HG03060 (cell line): ENCODE measurements at regions not wholly inside any gene's neighbourhood (a gene's known extent, or its start where the extent isn't known, plus 50 kb on each side); places are given as distances from the start of the nearest gene placed in this dataset.
"Not testable (repeated sequence)": the region's sequence is repeated elsewhere in the genome, so short reads cannot be mapped to it uniquely, and the experiment has no call there.

ENCODE experiments used
- ATAC-seq: cut with Tn5 transposase; IDR thresholded peaks from one replicate; pipeline ENCODE4 v1.9.1; 2021; ENCODE audit warnings: low read depth, moderate number of reproducible peaks; ENCODE audit not compliant: unreplicated experiment

GRCh38 chr13:63873936-63874335 lies 2458.3 kb upstream of the PCDH20 start:
- no peak for ATAC-seq

DNA sequence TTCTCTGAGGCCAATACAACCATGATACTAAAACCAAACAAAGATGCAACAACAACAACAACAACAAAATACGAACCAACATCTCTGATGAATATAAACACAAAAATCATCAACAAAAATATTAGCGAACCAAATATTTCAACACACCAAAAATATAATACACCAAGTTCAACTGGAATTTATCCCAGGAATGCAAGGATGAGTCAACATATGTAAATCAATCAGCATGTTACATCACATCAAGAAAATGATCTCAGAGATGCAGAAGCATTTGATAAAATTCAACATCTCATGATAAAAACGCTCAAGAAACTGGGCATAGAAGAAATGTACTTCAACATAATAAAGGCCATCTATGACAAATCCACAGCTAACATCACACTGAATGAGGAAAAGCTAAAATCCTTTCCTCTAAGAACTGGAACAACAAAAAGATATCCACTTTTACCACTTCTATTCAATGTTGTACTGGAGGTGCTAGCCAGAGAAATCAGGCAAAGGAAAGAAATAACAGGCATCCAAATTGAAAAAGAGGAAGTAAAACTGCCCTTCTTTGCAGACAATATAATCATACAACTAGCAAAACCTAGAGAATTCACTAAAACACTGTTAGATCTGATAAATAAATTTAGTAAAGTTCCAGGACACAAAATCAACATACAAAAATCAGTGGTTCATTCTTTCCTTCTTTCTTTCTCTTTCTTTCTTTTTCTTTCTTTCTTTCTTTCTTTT lies 2448.7 kb upstream of the PCDH20 start:
- ATAC-seq = no peak

- no peak for ATAC-seq
Observed at GRCh38 chr13:63855457-63856118, 2439.9 kb upstream of the PCDH20 start.

GRCh38 chr13:63853816-63854215 lies 2438.2 kb upstream of the PCDH20 start:
- ATAC-seq = no peak

GRCh38 chr13:63851526-63851925 lies 2435.9 kb upstream of the PCDH20 start:
- ATAC-seq = no peak

DNA sequence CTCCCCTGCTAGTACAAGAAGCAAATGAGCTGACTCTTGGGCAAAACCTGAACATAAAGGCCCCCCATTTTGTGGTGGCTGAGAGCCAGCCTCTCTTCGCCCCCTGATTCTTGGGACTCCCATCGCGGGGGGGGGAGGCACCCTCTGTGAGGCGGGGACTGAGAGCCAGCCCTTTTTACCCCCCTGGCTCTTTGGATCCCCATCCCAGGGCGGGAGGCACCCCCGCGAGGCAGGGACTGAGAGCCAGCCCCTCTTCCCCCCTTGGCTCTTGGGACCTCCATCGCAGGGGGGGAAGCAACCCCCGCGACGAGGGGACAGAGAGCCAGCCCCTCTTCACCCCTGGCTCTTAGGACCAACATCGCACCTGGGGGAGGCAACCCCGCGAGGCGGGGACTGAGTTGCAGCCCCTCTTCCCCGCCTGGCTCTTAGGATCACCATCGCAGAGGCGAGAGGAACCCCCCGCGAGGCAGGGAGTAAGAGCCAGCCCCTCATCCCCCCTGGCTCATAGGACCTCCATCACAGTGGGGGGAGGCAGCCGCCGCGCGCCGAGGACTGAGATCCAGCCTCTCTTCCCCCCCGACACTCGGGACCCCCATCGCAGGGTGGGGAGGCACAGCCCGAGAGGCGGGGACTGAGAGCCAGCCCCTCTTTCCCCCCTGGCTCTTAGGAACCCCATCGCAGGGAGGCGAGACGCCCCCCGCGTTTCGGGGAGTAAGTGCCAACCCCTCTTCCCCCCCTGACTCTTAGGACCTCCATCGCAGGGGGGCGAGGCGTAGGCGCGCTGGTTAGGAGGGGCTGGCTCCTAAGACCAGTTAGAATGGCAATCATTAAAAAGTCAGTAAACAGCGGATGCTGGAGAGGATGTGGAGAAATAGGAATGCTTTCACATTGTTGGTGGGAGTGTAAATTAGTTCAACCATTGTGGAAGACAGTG lies 2428.4 kb upstream of the PCDH20 start:
- no peak for ATAC-seq

- no peak for ATAC-seq
Observed at GRCh38 chr13:63842102-63842501, 2426.5 kb upstream of the PCDH20 start.

- no peak for ATAC-seq
Observed at GRCh38 chr13:63840551-63841421, 2425.1 kb upstream of the PCDH20 start.

GRCh38 chr13:63838366-63839110 lies 2422.9 kb upstream of the PCDH20 start:
- no peak for ATAC-seq

DNA sequence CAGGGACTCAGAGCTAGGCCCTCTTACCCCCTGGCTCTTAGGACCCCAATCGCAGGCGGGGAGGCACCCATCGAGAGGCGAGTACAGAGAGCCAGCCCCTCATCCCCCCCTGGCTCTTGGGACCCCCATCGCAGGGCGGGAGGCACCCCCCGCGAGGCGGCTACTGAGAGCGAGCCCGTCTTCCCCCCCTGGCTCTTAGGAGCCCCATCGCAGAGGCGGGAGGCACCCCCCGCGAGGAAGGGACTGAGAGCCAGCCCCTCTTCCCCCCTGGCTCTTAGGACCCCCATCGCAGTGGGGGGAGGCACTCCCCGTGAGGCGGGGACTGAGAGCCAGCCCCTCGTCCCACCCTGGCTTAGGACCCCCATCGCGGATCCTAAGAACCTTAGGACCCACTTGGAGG lies 2422.1 kb upstream of the PCDH20 start:
- ATAC-seq = not testable (repeated sequence)

- ATAC-seq = not testable (repeated sequence)
Observed at GRCh38 chr13:63829609-63830008, 2414.0 kb upstream of the PCDH20 start.

GRCh38 chr13:63821785-63822184 lies 2406.1 kb upstream of the PCDH20 start:
- not testable (repeated sequence) for ATAC-seq

DNA sequence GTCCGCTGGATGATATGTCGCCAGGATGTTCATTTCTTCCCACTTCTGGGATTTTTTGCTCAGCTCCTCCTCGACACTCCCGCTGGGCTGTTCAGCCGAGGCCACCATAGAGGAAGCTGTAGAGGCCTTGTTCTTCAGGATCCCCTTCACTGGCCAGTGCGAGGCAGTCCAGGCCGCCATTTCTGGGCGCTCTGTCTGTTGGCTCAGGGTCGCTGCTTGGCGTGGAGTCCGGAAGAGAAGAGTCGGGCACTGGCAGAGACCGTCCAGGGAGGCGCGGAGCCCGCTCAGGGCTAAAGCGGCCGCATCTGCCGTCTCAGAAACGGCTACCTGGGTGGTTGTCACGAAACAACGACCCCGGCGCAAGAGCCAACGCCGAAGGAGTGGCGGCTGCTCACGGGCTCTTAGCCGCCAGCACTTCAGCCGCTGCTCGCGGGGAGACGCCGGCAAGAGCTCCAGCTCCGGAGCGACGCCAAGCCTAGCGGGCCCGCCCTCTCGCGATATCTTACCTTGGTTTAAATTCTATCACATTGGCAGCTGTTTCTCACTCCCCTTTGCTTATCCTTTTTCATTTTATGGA lies 2395.9 kb upstream of the PCDH20 start:
- not testable (repeated sequence) for ATAC-seq

DNA sequence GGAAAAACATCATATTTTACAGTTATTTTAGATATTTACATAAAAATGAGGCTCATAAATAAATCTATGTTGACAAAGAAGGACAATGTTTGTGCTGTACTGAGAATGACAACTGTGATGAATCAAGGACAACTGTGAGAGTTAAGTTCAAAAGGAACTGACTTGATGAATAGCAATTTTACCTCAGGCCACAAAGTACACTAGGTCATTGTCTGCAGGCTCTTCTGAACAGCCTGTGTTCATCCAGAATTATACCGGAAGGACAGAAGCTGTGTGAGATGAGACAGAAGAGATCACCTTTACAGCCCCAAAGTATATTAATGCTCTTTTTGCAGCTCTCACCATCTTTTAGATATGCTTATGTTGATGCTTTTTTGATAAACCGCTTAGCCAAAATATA lies 2375.5 kb upstream of the PCDH20 start:
- not testable (repeated sequence) for ATAC-seq

DNA sequence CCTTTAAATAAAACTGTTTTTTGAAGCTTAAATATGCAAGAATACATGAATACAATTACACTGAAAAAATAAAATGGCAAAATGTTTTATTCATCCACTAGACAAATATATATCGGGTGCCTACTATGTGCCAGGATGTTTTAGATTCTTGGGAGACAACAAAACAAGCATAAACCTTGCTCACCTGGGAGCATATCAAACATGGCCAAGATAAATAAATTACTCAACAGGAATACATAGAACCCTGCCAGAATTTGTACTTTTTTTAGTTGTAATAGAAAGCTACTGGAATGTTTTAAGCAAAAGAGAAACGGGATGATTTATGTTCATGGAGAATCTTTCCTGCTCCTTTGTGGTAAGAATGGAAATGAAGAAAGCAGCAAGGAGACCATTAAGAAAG lies 2358.5 kb upstream of the PCDH20 start:
- ATAC-seq = no peak

DNA sequence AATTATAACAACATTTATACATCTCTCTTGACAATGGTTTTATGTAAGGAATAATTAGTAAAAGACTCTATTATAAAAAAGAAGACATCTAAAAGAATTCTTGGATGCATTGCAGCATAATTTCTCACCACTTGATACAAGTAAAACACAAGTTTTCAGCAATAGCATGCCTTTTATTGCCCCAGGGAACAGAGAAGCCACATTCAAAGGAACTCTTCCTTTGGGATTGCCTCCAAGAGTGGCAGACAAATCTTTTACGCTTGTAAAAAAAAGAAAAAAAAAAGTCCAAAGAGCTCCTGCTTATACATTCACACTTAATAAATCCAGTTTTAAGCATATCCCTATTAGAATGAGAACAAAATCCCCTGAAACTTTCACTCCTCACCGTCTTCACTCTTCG lies 2357.8 kb upstream of the PCDH20 start:
- no peak for ATAC-seq

DNA sequence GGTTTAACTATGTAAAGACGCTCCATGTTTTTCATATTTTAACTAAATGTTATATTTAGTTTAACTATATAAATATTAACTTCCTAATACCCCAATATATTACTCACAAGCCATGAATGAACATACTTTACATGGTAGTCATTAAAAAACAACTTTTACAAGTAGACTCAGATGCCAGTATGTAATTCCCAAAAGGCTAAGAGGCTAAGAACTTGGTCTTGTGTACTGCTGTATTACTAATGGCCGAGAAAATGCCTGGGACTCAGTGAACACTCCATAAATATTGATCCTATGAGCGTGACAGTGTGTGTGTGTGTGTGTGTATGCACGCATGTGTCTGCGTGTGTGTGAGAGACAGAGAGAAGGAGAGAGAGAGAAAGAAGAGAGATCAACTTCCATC lies 2342.0 kb upstream of the PCDH20 start:
- ATAC-seq = not testable (repeated sequence)

GRCh38 chr13:63749857-63750256 lies 2334.2 kb upstream of the PCDH20 start:
- not testable (repeated sequence) for ATAC-seq

DNA sequence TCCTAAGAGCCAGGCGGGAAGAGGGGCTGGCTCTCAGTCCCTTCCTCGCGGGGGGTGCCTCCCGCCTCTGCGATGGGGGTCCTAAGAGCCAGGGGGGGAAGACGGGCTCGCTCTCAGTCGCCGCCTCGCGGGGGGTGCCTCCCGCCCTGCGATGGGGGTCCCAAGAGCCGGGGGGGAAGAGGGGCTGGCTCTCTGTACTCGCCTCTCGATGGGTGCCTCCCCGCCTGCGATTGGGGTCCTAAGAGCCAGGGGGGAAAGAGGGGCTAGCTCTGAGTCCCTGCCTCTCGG lies 2326.1 kb upstream of the PCDH20 start:
- ATAC-seq = not testable (repeated sequence)
